DMS153 (cell line): ENCODE measurements at regions not wholly inside any gene's neighbourhood (a gene's known extent, or its start where the extent isn't known, plus 50 kb on each side); places are given as distances from the start of the nearest gene placed in this dataset.
A peak's percentile ranks its signal among the peaks of the same experiment; 100 is the strongest.
"Not testable (repeated sequence)": the region's sequence is repeated elsewhere in the genome, so short reads cannot be mapped to it uniquely, and the experiment has no call there.

Experiments used
- DNase-seq: peaks from one replicate; lab custom pipeline; 2025; lab: John Stamatoyannopoulos, UW

DNA sequence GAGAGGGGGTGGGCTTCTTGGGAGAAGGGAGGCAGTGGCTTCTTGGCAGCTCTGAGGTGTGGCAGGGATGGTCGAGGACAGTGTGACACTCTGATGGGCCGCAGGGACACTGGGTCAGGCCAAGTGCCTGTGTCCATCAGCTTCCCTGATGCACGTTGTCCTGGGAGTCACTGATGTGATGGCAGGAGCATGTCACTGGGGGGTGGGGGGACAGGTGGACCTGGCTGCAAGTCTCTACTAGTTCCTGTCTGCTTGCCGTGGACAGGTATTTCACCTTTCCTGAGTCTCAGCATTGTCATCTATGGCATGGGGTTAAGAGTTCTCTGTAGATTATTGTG lies 592.9 kb downstream of the TBC1D22A start:
- DNase-seq, result no peak

DNA sequence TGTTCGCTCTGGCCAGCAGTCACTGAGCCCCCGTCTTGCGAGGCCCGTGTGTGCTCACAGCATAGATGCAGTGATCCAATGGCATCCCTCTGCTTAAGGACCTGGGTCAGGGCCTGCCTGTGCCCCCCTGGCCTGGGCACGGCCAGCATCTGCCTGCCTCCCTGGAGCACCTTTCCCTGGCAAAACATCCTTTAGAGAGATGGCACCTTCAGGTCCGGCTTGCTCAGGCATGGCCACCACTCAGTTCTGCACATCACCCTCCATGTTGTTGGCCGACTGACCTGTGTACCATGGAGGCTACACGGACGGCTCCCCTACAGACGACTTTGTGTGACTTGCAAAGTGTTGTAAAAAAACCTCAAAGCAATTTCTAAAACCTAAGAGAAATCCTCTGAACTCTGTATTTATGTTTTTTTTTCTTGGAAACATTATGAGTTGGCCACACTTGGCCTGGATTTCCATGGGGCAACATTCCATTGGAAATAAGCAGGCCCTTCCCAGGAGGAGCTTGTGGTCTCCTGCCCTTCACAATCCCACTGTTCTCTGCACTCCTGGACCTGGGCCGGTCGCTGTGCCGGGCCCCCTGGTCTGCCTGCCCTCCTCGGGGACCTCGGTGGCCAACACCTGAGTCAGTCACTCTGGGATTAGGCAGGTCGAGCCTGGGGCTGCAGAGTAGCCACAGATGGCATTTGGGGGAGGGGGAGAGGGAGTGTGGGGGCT lies 592.4 kb downstream of the TBC1D22A start:
- DNase-seq, result no peak

DNA sequence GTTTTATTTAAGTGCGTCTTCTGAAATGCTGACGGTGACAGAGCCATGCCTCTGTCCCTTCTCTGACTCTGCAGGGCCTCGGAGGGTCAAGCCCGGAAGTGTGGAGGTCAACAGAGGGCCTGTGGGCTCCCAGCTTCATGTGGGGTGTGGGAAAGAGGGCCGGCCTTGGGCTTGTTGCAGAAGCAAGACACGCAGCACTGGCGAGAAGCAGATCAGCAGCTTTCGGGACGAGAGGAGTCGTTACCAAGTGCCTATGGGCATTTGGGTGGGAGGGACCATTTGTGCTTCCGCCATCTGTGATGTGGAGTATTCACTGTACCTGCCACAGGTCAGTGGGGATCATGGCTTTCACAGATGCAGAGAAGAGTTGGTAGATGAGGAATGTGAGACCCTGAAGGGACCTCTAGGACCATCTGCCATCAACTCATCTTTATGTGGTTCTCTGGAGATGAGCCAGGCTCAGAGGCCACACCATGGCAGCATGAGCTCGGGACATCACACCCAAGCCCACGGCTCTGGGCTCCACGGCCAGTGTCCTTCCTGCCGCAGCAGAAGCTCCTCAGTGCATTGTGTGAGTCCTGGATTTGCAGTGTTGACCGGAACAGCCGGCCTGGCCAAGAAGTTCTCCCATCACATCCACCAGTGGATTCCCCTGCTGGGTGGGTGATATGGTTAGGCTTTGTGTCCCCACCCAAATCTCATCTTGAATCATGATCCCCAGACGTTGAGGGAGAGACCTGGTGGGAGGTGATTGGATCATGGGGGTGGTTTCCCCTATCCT lies 590.7 kb downstream of the TBC1D22A start:
- no peak for DNase-seq

- no peak for DNase-seq
Observed at GRCh38 chr22:47351836-47352579, 589.6 kb downstream of the TBC1D22A start.

DNA sequence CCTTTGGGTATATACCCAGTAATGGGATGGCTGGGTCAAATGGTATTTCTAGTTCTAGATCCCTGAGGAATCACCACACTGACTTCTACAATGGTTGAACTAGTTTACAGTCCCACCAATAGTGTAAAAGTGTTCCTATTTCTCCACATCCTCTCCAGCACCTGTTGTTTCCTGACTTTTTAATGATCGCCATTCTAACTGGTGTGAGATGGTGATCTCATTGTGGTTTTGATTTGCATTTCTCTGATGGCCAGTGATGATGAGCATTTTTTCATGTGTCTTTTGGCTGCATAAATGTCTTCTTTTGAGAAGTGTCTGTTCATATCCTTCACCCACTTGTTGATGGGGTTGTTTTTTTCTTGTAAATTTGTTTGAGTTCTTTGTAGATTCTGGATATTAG lies 583.8 kb downstream of the TBC1D22A start:
- not testable (repeated sequence) for DNase-seq

DNA sequence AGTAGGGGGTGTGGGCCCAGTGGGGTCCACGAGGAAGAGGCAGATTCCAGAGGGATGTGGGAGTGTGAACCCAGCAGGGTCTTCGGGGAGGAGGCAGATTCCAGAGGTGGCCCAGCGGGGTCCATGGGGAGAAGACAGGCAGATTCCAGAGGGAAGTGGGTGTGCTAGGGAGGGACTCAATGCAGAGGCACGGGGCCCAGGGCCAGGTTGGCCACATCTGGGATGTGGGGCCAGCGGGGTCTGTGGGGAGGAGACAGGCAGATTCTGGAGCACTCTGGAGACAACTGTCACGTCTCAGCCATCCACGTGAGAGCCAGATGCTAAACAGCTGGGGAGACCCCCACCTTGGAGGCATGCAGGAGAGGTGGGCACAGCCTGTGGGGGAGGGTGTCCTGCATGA lies 582.6 kb downstream of the TBC1D22A start:
- no peak for DNase-seq

DNA sequence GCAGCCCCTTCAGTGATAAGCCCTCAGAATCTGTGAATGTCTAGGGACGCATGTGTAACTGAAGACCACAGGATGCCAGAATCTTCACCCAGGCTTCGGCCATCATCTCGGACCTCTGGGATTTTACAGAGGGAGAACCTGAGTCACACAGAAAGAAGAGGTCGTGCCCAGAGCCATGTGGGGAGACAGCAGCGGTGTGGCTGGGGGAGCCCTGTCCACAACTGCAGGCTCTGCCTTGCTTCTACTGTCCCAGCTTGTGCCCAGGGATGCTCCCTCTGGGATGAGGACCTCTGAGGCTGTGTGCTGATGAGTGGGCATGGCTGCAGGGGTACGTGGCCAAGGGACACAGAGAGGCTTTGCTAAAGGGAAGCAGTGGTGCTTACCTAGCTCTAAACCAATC lies 582.0 kb downstream of the TBC1D22A start:
- DNase-seq, result no peak

- DNase-seq, result no peak
Observed at GRCh38 chr22:47343611-47344010, 581.2 kb downstream of the TBC1D22A start.

DNA sequence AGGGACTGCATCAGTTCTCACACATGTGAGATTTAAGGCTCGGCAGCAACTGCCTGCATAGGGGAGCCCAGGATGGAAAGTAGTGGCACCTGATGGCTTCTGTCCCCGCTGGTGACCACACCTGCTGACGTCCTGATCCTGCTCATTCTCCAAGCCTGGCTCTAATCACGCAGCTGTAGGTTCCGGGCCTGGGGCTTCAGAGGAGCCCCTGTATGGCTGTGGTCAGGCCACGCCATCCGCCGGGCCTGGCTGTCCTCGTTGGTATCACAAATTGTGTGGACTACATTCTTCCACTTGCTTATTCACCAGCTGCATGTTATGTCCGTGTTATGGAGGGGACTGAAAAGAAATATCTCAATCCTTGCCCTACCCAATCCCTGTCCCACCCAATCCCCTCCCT lies 580.0 kb downstream of the TBC1D22A start:
- no peak for DNase-seq

- DNase-seq, result no peak
Observed at GRCh38 chr22:47341464-47341863, 579.0 kb downstream of the TBC1D22A start.

- no peak for DNase-seq
Observed at GRCh38 chr22:47340851-47341436, 578.5 kb downstream of the TBC1D22A start.

DNA sequence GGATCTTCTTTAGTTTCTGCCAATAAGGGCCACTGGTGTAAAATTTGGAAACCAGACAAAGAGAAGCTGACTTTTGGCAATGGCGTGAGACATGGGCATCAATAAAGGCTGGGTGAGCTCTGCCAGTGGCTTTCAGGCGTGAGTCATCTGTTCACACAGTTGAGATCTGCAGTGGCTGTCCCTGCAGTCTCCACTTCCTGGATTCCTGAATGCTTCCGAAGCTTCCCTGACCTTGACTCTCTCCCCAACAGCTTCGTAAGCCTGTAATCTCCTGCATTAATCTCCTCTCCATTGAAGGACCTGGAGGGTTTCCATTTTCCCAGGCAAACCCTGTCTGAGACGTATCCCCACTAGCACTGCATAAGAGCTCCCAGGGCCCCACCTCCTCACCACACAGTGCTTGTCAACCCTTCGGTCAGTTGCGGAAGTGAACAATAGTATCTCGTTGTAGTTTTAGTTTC lies 574.7 kb downstream of the TBC1D22A start:
- DNase-seq, result peak; percentile 88

GRCh38 chr22:47335958-47336357 lies 573.5 kb downstream of the TBC1D22A start:
- DNase-seq, result no peak

GRCh38 chr22:47335460-47335859 lies 573.0 kb downstream of the TBC1D22A start:
- DNase-seq, result no peak

DNA sequence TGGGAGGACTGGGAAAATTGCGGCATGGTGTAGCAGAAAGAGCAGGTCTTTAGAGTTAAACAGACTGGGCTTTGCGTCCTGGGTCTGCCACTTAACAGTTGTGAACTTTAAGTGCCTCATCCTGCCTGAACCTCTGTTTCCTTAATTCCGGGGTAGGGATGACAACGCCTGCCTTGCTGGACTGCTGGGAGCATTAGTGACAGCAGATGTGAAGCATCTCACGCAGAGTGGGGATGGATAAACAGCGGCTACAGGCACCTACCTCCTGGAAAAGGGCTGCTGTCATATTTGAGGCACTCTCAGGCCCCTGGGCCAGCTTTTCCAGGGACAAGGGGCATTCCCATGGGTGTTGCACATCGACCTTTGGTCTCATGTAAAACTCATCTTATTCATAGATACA lies 572.2 kb downstream of the TBC1D22A start:
- DNase-seq, result no peak

DNA sequence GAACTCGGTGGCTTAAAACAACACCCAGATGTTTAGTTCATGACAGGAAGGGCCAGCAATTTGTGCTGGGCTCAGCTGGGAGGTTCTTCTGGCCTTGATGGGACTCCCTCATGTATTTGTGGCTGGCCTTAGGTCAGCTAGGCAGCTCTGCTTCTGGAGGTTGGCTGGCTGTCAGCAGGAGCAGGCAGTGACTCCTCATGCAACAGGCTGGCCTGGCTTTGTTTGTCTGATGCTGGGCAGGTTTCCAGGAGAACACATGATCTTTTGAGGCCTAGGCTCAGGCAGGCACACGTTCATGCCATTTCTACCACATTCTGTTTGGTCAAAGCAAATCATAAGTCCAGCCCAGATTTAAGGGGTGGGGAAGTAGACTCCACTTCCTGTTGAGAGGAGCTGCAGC lies 571.2 kb downstream of the TBC1D22A start:
- DNase-seq, result peak; percentile 93

DNA sequence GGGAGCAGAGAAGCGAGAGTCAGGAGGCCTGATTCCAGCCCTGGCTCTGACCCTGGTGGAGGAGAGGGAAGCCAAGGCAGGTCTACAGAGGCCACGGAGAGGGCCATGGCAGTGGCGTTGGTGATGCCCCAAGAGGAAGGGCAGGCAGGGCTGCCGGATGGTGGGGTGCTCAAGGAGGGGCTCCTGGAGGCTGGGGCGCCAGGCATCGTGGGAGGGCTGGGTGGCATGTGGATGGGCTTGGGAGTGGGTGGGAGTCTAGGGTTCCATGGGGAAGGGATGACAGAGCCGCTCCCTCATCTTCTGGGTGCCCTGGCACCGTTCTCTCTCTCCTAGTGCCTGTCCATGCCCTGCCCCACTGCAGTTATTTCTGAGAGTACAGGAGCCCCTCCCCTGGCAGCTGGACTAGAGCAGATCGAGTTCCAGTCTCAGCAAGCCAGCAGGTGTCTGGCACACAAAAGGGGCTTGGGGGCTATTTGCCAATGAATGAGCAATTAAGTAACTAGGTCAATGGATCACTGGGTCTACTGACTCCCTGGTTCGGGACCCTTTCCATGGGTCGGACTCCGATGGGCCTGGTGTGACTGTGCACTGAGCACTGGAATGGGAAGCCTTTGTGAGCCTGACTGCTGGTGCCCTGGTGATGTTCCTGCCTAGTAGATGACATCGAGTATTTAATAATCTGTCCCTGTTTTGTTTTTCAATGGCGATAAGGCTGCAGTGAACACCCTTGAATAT lies 570.0 kb downstream of the TBC1D22A start:
- no peak for DNase-seq

- DNase-seq, result no peak
Observed at GRCh38 chr22:47331750-47332149, 569.3 kb downstream of the TBC1D22A start.

DNA sequence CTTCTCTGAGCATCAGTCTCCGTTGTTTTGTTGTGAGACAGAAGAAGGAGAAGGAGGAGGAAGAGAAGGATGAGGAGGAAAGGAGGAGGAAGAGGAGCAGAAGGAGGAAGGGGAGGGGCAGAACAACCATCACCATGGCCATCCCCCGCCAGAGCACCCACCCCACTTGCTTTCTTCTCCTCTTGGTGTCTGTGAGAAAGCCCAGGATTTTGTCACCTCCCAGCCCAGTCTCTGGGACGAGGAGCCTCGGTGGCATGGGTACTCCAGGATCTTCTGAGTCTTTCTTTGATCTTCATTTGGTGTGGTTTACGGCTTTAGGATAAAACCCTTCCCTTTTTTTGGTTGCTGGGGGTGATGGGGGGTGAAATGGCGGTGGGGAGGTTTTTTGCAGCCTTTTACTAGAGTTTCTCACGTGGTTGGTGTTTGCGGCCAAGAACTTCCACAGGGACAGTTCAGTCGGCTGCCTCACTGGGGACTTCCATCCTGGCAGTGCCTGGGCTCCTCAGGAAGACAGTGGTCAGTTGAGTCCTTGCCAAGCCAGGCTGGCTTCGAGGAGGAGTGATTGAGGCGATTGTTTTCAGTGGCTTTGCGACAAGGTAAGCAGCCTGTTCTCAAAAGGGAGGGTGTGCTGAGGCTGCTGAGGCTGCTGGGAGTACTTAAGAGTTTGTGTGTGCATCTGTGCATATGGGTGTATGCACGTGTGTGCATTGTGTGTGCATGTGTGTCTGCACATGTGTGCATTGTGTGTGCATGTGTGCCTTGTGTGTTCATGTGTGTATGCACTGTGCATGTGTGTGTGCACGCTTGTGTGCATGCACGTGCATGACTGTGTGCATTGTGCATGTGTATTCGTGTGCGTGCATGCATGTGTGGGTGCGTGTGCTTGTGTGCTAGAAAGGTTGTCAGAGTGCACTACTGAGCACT lies 567.5 kb downstream of the TBC1D22A start:
- no peak for DNase-seq

DNA sequence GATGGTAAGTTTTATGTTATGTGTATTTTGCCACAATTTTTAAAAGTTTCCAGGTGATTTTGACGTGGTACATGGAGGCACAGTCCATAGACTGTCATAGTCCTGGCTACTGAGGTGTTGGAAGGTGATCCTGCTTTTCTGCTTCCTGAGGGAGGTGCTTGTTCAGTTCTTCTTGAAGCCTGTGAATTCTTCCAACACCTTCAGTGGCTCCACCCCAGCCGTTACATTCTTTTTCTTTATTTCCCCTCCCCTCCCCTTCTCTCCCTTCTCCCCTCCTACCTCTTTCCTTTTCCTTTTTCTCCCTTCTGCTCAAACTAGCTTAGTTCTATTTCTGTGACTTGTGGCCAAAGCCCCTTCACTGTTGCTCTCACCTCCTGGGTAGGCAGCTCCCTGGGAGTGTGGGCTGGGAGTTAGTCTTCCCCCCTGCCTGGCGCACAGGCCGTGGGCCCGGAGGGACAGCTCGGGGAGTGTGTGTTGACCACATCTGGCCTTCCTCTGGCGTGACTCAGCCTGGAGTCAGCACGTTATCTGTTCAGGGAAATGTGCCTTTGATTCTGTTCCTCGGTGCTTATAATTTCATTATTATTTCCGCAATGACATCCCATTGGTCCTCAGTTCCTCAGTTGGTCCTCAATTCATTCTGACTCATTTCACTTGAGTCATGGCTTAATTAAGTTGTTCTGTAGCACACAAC lies 566.2 kb downstream of the TBC1D22A start:
- DNase-seq, result no peak
